ENCODE measurements at regions not wholly inside any gene's neighbourhood (a gene's known extent, or its start where the extent isn't known, plus 50 kb on each side); places are given as distances from the start of the nearest gene placed in this dataset.

- TF ChIP-seq TARDBP (IDR thresholded peaks at IDR 0.05) = no peak
- TF ChIP-seq SP1 (IDR thresholded peaks at IDR 0.05) = no peak
These were observed 182.5 kb upstream of the OSR1 start for GRCh38 chr2:19540739-19541525.
